ENCODE measurements at regions not wholly inside any gene's neighbourhood (a gene's known extent, or its start where the extent isn't known, plus 50 kb on each side); places are given as distances from the start of the nearest gene placed in this dataset.

- Histone ChIP-seq H3K4me3 (ENCODE audit: low read depth, low read length) (no peak overlapping the region), H3K27me3 (ENCODE audit: insufficient read depth, low read length) (peaks cover 61% of the 10 kb centered on the region)
Measured at GRCh38 chr4:38511702-38512101, 152.3 kb upstream of the KLF3 start.

GRCh38 chr4:38512840-38513239 lies 151.2 kb upstream of the KLF3 start:
- peaks cover 55% of the 10 kb centered on the region for H3K27me3 ChIP-seq (ENCODE audit: insufficient read depth, low read length)
- no peaks in the 10 kb centered on the region for H3K4me1 ChIP-seq (ENCODE audit: control insufficient read depth, insufficient read depth, low read length, unreplicated experiment)
- H3K36me3 ChIP-seq (ENCODE audit: insufficient read depth, low read length), result no peaks in the 10 kb centered on the region
- no peaks in the 10 kb centered on the region for H3K79me2 ChIP-seq (ENCODE audit: control insufficient read depth, insufficient read depth, low read length, unreplicated experiment)
- H3K27ac ChIP-seq (ENCODE audit: low read depth, low read length), result no peak overlapping the region
- H3K4me3 ChIP-seq (ENCODE audit: low read depth, low read length), result no peak overlapping the region
- H2AFZ ChIP-seq (ENCODE audit: low read length, unreplicated experiment), result no peak overlapping the region

More at GRCh38 chr4:38511702-38512101, 152.3 kb upstream of the KLF3 start:
- Histone ChIP-seq H2AFZ (ENCODE audit: low read length, unreplicated experiment) (no peak overlapping the region), H3K27ac (ENCODE audit: low read depth, low read length) (no peak overlapping the region), H3K36me3 (ENCODE audit: insufficient read depth, low read length) (no peaks in the 10 kb centered on the region), H3K79me2 (ENCODE audit: control insufficient read depth, insufficient read depth, low read length, unreplicated experiment) (no peaks in the 10 kb centered on the region), H3K4me1 (ENCODE audit: control insufficient read depth, insufficient read depth, low read length, unreplicated experiment) (no peaks in the 10 kb centered on the region)

GRCh38 chr4:38514465-38515146 lies 149.4 kb upstream of the KLF3 start:
- Histone ChIP-seq H3K27me3 (ENCODE audit: insufficient read depth, low read length) (peaks cover 37% of the 10 kb centered on the region), H3K4me3 (ENCODE audit: low read depth, low read length) (no peak overlapping the region), H3K36me3 (ENCODE audit: insufficient read depth, low read length) (no peaks in the 10 kb centered on the region), H3K79me2 (ENCODE audit: control insufficient read depth, insufficient read depth, low read length, unreplicated experiment) (no peaks in the 10 kb centered on the region), H2AFZ (ENCODE audit: low read length, unreplicated experiment) (no peak overlapping the region), H3K4me1 (ENCODE audit: control insufficient read depth, insufficient read depth, low read length, unreplicated experiment) (no peaks in the 10 kb centered on the region), H3K27ac (ENCODE audit: low read depth, low read length) (no peak overlapping the region)

GRCh38 chr4:38516190-38516589 lies 147.8 kb upstream of the KLF3 start:
- Histone ChIP-seq H3K79me2 (ENCODE audit: control insufficient read depth, insufficient read depth, low read length, unreplicated experiment) (no peaks in the 10 kb centered on the region), H3K4me3 (ENCODE audit: low read depth, low read length) (no peak overlapping the region), H3K27ac (ENCODE audit: low read depth, low read length) (no peak overlapping the region), H3K36me3 (ENCODE audit: insufficient read depth, low read length) (no peaks in the 10 kb centered on the region), H2AFZ (ENCODE audit: low read length, unreplicated experiment) (no peak overlapping the region), H3K4me1 (ENCODE audit: control insufficient read depth, insufficient read depth, low read length, unreplicated experiment) (no peaks in the 10 kb centered on the region), H3K27me3 (ENCODE audit: insufficient read depth, low read length) (peaks cover 26% of the 10 kb centered on the region)

- Histone ChIP-seq H2AFZ (ENCODE audit: low read length, unreplicated experiment) (no peak overlapping the region), H3K27ac (ENCODE audit: low read depth, low read length) (no peak overlapping the region), H3K79me2 (ENCODE audit: control insufficient read depth, insufficient read depth, low read length, unreplicated experiment) (no peaks in the 10 kb centered on the region), H3K4me3 (ENCODE audit: low read depth, low read length) (no peak overlapping the region), H3K36me3 (ENCODE audit: insufficient read depth, low read length) (no peaks in the 10 kb centered on the region), H3K4me1 (ENCODE audit: control insufficient read depth, insufficient read depth, low read length, unreplicated experiment) (no peaks in the 10 kb centered on the region), H3K27me3 (ENCODE audit: insufficient read depth, low read length) (peaks cover 10% of the 10 kb centered on the region; the same call in 1 of the 2 replicates)
Measured at GRCh38 chr4:38519666-38520065, 144.3 kb upstream of the KLF3 start.

GRCh38 chr4:38523054-38523453 lies 140.9 kb upstream of the KLF3 start:
- Histone ChIP-seq H3K27me3 (ENCODE audit: insufficient read depth, low read length) (no peaks in the 10 kb centered on the region), H3K27ac (ENCODE audit: low read depth, low read length) (no peak overlapping the region), H3K4me3 (ENCODE audit: low read depth, low read length) (no peak overlapping the region), H2AFZ (ENCODE audit: low read length, unreplicated experiment) (no peak overlapping the region), H3K36me3 (ENCODE audit: insufficient read depth, low read length) (no peaks in the 10 kb centered on the region), H3K79me2 (ENCODE audit: control insufficient read depth, insufficient read depth, low read length, unreplicated experiment) (no peaks in the 10 kb centered on the region), H3K4me1 (ENCODE audit: control insufficient read depth, insufficient read depth, low read length, unreplicated experiment) (no peaks in the 10 kb centered on the region)

- Histone ChIP-seq H3K27ac (ENCODE audit: low read depth, low read length) (no peak overlapping the region), H3K27me3 (ENCODE audit: insufficient read depth, low read length) (no peaks in the 10 kb centered on the region), H3K79me2 (ENCODE audit: control insufficient read depth, insufficient read depth, low read length, unreplicated experiment) (no peaks in the 10 kb centered on the region), H3K4me1 (ENCODE audit: control insufficient read depth, insufficient read depth, low read length, unreplicated experiment) (no peaks in the 10 kb centered on the region), H2AFZ (ENCODE audit: low read length, unreplicated experiment) (no peak overlapping the region), H3K36me3 (ENCODE audit: insufficient read depth, low read length) (no peaks in the 10 kb centered on the region), H3K4me3 (ENCODE audit: low read depth, low read length) (no peak overlapping the region)
Measured at GRCh38 chr4:38523524-38524448, 140.2 kb upstream of the KLF3 start.

GRCh38 chr4:38526412-38526811 lies 137.6 kb upstream of the KLF3 start:
- Histone ChIP-seq H3K79me2 (ENCODE audit: control insufficient read depth, insufficient read depth, low read length, unreplicated experiment) (no peaks in the 10 kb centered on the region), H3K36me3 (ENCODE audit: insufficient read depth, low read length) (no peaks in the 10 kb centered on the region), H3K4me1 (ENCODE audit: control insufficient read depth, insufficient read depth, low read length, unreplicated experiment) (no peaks in the 10 kb centered on the region), H3K27me3 (ENCODE audit: insufficient read depth, low read length) (no peaks in the 10 kb centered on the region), H2AFZ (ENCODE audit: low read length, unreplicated experiment) (no peak overlapping the region), H3K4me3 (ENCODE audit: low read depth, low read length) (no peak overlapping the region), H3K27ac (ENCODE audit: low read depth, low read length) (no peak overlapping the region)

- H3K4me3 ChIP-seq (ENCODE audit: low read depth, low read length), result no peak overlapping the region
- H3K4me1 ChIP-seq (ENCODE audit: control insufficient read depth, insufficient read depth, low read length, unreplicated experiment), result no peaks in the 10 kb centered on the region
- no peak overlapping the region for H3K27ac ChIP-seq (ENCODE audit: low read depth, low read length)
- no peak overlapping the region for H2AFZ ChIP-seq (ENCODE audit: low read length, unreplicated experiment)
- H3K27me3 ChIP-seq (ENCODE audit: insufficient read depth, low read length), result peaks cover 9% of the 10 kb centered on the region; the same call in 1 of the 2 replicates
- H3K79me2 ChIP-seq (ENCODE audit: control insufficient read depth, insufficient read depth, low read length, unreplicated experiment), result no peaks in the 10 kb centered on the region
- no peaks in the 10 kb centered on the region for H3K36me3 ChIP-seq (ENCODE audit: insufficient read depth, low read length)
Measured at GRCh38 chr4:38529189-38530115, 134.5 kb upstream of the KLF3 start.

GRCh38 chr4:38530486-38530885 lies 133.5 kb upstream of the KLF3 start:
- peaks cover 12% of the 10 kb centered on the region; the same call in 1 of the 2 replicates for H3K27me3 ChIP-seq (ENCODE audit: insufficient read depth, low read length)
- no peak overlapping the region for H3K27ac ChIP-seq (ENCODE audit: low read depth, low read length)
- no peaks in the 10 kb centered on the region for H3K4me1 ChIP-seq (ENCODE audit: control insufficient read depth, insufficient read depth, low read length, unreplicated experiment)
- H3K36me3 ChIP-seq (ENCODE audit: insufficient read depth, low read length), result no peaks in the 10 kb centered on the region
- H3K4me3 ChIP-seq (ENCODE audit: low read depth, low read length), result no peak overlapping the region
- H2AFZ ChIP-seq (ENCODE audit: low read length, unreplicated experiment), result no peak overlapping the region
- no peaks in the 10 kb centered on the region for H3K79me2 ChIP-seq (ENCODE audit: control insufficient read depth, insufficient read depth, low read length, unreplicated experiment)

Measured in ACC112 (cell line).